ENCODE measurements at regions not wholly inside any gene's neighbourhood (a gene's known extent, or its start where the extent isn't known, plus 50 kb on each side); places are given as distances from the start of the nearest gene placed in this dataset.

- no peaks in the 10 kb centered on the region for H3K27me3 Mint-ChIP-seq (ENCODE audit: unreplicated experiment)
- H3K4me1 Mint-ChIP-seq (ENCODE audit: unreplicated experiment), result no peaks in the 10 kb centered on the region
- no peak for DNase-seq (ENCODE audit: low spot score)
- no peak for TF ChIP-seq CTCF (IDR thresholded peaks at IDR 0.05; ENCODE audit: unreplicated experiment)
- H3K4me3 Mint-ChIP-seq (ENCODE audit: unreplicated experiment), result no peak overlapping the region
- H3K9me3 Mint-ChIP-seq (ENCODE audit: unreplicated experiment), result no peaks in the 10 kb centered on the region
- H3K36me3 Mint-ChIP-seq (ENCODE audit: low read depth, unreplicated experiment), result no peaks in the 10 kb centered on the region
- H3K27ac Mint-ChIP-seq (ENCODE audit: unreplicated experiment), result no peak overlapping the region
Observed at GRCh38 chr4:148565801-148566200, 123.6 kb upstream of the NR3C2 start.

DNA sequence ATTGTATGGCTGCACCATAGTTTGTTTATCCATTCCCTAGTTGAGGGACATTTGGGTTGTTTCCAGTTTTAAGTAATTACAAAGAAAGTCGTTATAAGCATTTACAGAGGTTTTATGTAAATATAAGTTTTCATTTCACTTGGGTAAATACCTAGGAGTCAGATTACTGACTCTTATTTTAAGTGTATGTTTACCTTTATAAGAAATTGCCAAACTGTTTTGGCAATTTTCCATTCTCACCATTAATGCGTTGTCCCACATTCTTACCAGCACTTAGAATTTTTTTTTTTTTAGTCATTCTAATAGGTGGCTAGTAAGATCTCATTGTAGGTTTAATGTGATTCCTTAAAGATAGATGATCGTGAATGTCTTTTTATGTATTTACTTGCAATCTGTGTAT is 121.5 kb upstream of the NR3C2 start:
- no peaks in the 10 kb centered on the region for H3K9me3 Mint-ChIP-seq (ENCODE audit: unreplicated experiment)
- TF ChIP-seq CTCF (IDR thresholded peaks at IDR 0.05; ENCODE audit: unreplicated experiment), result no peak
- H3K4me3 Mint-ChIP-seq (ENCODE audit: unreplicated experiment), result no peak overlapping the region
- H3K36me3 Mint-ChIP-seq (ENCODE audit: low read depth, unreplicated experiment), result no peaks in the 10 kb centered on the region
- no peaks in the 10 kb centered on the region for H3K27me3 Mint-ChIP-seq (ENCODE audit: unreplicated experiment)
- no peaks in the 10 kb centered on the region for H3K4me1 Mint-ChIP-seq (ENCODE audit: unreplicated experiment)
- H3K27ac Mint-ChIP-seq (ENCODE audit: unreplicated experiment), result no peak overlapping the region
- no peak for DNase-seq (ENCODE audit: low spot score)

GRCh38 chr4:148561467-148561866 is 119.3 kb upstream of the NR3C2 start:
- no peak overlapping the region for H3K27ac Mint-ChIP-seq (ENCODE audit: unreplicated experiment)
- H3K9me3 Mint-ChIP-seq (ENCODE audit: unreplicated experiment), result no peaks in the 10 kb centered on the region

DNA sequence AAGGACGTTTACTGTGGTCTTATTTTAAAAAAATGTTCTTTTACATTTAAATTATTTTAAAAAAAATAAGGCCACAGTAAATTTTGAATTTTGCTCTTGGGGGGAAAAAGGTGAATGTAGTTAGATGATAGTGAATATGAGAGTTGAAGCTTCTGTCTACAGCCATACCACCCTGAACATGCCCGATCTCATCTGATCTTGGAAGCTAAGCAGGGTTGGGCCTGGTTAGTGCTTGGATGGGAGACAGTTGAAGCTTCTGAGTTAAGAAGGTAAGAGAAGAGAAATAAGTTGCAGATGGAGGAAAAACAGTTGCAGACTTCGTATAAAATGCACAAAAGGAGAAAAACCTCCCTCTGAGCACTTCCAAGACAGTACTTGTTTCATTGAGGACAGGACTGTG is 115.6 kb upstream of the NR3C2 start:
- DNase-seq (ENCODE audit: low spot score), result no peak
- no peaks in the 10 kb centered on the region for H3K27me3 Mint-ChIP-seq (ENCODE audit: unreplicated experiment)
- no peaks in the 10 kb centered on the region for H3K9me3 Mint-ChIP-seq (ENCODE audit: unreplicated experiment)

More at GRCh38 chr4:148561467-148561866, 119.3 kb upstream of the NR3C2 start:
- Mint-ChIP-seq H3K36me3 (ENCODE audit: low read depth, unreplicated experiment) (no peaks in the 10 kb centered on the region), H3K4me3 (ENCODE audit: unreplicated experiment) (no peak overlapping the region), H3K4me1 (ENCODE audit: unreplicated experiment) (no peaks in the 10 kb centered on the region), H3K27me3 (ENCODE audit: unreplicated experiment) (no peaks in the 10 kb centered on the region)
- DNase-seq (ENCODE audit: low spot score), result no peak
- no peak for TF ChIP-seq CTCF (IDR thresholded peaks at IDR 0.05; ENCODE audit: unreplicated experiment)

GRCh38 chr4:148550788-148551187 is 108.6 kb upstream of the NR3C2 start:
- no peaks in the 10 kb centered on the region for H3K9me3 Mint-ChIP-seq (ENCODE audit: unreplicated experiment)
- H3K4me3 Mint-ChIP-seq (ENCODE audit: unreplicated experiment), result no peak overlapping the region
- H3K27me3 Mint-ChIP-seq (ENCODE audit: unreplicated experiment), result no peaks in the 10 kb centered on the region
- TF ChIP-seq CTCF (IDR thresholded peaks at IDR 0.05; ENCODE audit: unreplicated experiment), result no peak
- no peaks in the 10 kb centered on the region for H3K36me3 Mint-ChIP-seq (ENCODE audit: low read depth, unreplicated experiment)
- no peak overlapping the region for H3K27ac Mint-ChIP-seq (ENCODE audit: unreplicated experiment)
- DNase-seq (ENCODE audit: low spot score), result no peak
- H3K4me1 Mint-ChIP-seq (ENCODE audit: unreplicated experiment), result no peaks in the 10 kb centered on the region

More for the DNA sequence above, 115.6 kb upstream of the NR3C2 start:
- Mint-ChIP-seq H3K4me3 (ENCODE audit: unreplicated experiment) (no peak overlapping the region), H3K27ac (ENCODE audit: unreplicated experiment) (no peak overlapping the region), H3K36me3 (ENCODE audit: low read depth, unreplicated experiment) (no peaks in the 10 kb centered on the region), H3K4me1 (ENCODE audit: unreplicated experiment) (no peaks in the 10 kb centered on the region)
- TF ChIP-seq CTCF (IDR thresholded peaks at IDR 0.05; ENCODE audit: unreplicated experiment), result no peak

Measured in endothelial cell (in vitro differentiated cells).